HG03103 (cell line): ENCODE measurements at regions not wholly inside any gene's neighbourhood (a gene's known extent, or its start where the extent isn't known, plus 50 kb on each side); places are given as distances from the start of the nearest gene placed in this dataset.

Source experiments
- ATAC-seq: cut with Tn5 transposase; IDR thresholded peaks from one replicate; pipeline ENCODE4 v1.9.1; 2021; ENCODE audit warnings: low read depth; ENCODE audit not compliant: unreplicated experiment

- no peak for ATAC-seq
Observed at GRCh38 chr18:76133873-76134272, 361.2 kb downstream of the ZNF516 start.

DNA sequence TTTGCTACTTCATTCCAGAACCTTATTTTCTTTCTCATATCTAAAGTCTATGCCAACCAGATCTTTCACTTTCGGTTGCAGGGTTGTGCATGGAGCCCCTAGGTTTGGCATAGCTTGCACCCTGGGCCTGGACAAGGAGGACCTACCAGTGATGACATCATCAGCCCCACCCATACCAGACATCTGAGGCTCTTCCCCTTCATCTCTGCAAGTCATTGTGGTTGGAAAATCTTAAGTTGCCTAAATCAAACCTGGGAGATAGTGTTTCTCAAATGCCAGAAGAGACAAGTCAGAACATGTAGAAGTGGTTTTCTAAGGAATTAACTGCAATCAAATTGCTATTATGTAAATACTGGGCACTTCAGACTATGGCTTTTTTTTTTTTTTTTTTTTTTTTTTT, 363.3 kb downstream of the ZNF516 start:
- ATAC-seq = no peak

GRCh38 chr18:76130845-76131244, 364.2 kb downstream of the ZNF516 start:
- ATAC-seq = no peak

DNA sequence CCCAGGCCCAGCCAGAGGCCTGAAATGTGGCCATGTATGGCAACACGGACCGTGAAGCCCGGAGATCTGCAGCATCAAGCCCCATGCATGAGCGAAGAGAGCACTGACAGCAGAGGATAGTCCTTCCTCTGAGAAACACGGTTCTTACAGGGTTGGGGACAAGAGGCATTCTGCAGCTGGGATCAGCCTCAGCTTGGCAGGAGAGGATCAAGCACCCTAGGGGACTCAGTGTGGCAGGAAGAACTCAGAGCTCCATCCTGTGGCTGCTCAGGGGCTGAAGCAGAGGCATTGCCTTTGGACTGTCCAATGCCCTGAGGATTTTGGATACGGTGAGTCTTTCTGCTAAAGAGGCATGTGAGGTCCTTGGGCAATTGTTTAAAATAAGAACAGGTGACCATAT, 368.7 kb downstream of the ZNF516 start:
- no peak for ATAC-seq

DNA sequence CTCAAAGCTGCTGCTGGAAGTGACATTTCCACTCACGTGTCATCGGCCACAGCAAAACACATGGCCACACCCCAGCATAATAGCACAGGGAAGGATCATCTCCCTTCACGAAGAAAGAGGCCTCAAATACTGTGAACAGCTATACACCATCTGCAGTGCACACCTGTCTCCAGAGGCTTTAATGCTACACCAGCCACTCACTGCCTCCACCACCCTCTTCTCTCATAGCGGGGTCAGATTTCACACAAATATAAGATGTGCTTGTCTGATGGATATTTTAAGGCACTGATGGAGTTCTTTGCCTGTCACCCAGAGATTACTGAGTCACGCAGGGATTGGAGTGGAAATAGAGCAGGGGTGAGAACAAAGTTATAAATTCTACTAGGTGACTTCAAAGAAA, 374.0 kb downstream of the ZNF516 start:
- no peak for ATAC-seq

DNA sequence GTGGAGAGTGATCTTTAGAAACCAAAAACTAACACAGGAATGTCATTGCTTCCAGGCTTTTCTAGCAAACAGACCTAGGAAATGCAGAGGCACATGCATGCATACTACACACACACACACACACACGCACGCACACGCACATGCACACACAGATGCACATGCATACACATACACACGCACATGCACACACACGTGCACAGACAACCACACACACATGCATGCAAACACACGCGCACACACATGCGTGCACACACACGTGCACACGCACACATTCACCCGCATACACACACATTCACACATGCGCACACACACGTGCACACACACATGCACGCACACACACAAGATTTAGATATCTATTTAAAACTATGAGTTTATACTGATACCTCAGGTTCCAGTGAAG, 379.5 kb downstream of the ZNF516 start:
- ATAC-seq = no peak

GRCh38 chr18:76113101-76113500, 381.9 kb downstream of the ZNF516 start:
- no peak for ATAC-seq

- ATAC-seq = no peak
Observed at GRCh38 chr18:76102626-76103025, 392.4 kb downstream of the ZNF516 start.

- ATAC-seq = no peak
Observed at GRCh38 chr18:76102156-76102555, 392.9 kb downstream of the ZNF516 start.

DNA sequence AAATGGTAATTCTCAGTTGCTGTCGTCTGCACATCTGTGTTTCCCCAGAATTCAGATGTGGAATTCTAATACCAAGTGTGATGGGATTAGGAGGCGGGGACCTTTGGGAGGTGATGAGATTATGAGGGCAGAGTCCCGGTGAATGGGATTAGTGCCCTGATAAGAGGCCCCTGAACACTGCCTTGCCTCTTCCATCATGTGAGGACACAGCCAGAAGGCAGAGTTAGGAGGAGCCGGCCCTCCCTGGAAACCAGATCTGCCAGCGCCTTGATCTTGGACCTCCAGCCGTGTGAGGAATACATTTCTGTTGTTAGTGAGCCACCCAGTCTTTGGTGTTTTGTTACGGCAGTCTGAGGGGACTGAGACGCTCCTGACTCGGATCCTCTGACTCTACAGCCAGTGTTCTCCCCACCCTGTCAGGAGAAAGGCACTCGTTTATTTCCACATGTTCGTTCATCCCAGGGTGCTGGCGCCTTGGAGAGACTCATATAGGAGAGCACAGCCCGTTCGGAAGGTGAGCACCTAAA, 395.0 kb downstream of the ZNF516 start:
- no peak for ATAC-seq

GRCh38 chr18:76098674-76099411, 396.2 kb downstream of the ZNF516 start:
- no peak for ATAC-seq

DNA sequence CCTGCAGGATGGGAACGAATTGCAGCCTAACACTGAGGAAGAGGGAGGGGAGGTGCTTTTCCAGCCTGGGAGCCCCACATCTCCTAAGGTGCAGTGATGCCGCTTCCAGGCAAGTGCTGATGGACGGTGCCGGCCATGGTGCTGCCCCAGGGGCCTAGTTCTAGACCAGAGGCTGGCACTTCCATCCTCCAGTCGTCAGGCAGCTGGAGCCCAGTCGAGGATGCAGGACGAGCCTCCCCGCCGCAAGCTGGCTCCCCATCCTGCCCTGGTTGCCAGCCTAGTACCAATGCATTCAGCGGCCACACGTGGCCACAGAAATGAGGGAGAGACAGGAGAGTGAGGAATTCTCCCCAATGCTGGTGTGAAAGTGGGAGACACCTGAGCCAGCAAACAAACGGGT, 413.5 kb downstream of the ZNF516 start:
- no peak for ATAC-seq

GRCh38 chr18:76080430-76080829, 414.6 kb downstream of the ZNF516 start:
- ATAC-seq = no peak

- no peak for ATAC-seq
Observed at GRCh38 chr18:76075777-76076176, 419.3 kb downstream of the ZNF516 start.

GRCh38 chr18:76064998-76065397, 430.0 kb downstream of the ZNF516 start:
- ATAC-seq = no peak

DNA sequence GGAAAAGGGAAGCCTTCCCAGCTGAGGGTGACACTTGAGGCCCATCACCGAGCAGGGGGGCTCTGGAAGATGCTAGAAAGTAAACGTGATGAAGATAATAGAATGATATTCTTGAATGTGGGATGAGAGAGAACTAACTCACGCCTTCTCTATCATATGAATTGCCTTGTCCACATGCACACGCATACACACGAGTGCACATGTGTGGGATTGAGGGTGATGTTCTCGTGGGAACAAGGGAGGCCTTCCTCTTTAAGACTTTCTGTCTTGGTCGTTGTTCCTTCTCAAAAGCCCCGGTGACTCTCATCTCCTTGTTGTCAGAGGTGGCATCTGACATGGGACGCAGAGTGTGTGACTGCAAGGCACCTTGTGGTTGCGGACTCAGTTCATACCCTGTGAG, 436.9 kb downstream of the ZNF516 start:
- no peak for ATAC-seq

DNA sequence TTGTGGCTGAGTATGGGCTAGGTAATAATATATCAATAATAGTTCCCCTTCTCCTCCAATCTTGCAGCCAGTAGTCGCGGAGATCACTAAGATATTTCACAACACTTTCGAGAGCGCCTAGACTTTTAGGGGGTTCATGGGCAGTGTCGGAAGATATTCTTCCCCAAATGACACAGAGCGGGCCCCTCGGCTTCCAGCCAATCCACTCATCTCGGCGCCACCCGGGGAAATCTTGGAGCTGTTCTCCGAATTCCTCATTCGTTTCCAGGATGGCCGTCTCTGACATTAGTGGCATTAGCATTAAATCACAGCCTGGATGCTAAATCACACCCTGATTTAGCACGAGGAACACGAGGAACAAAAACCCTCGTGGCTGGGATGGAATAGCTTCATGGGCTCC, 437.7 kb downstream of the ZNF516 start:
- no peak for ATAC-seq

DNA sequence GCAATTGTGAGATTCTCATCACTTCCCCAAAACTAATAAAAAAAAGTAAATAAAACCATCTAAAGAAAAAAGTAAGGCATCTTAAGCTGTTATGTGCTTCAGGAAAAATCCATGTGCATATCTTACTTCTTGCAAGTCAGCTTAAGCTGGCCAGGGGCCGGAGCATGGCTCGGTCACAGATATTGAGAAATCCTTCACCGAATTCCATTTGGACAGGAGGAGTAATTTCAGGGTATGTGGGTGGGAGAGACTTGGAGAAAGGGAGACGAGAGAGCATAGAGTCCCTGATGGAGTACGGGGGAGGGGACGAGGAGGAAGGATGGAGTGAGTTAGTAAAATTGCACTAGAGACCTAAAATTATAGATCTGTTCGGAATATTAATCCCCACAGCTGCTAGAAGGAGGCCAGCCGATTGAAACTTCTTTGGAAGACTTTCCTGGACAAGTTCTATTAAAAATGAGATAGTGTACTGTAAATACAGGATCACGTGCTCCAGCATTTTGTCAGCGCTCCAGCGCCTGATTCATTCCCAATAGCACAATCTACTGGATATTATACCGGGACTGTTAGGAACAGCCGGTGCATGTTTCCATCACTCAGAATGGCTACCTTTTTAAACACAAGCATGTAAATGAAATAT, 438.5 kb downstream of the ZNF516 start:
- ATAC-seq = no peak

- ATAC-seq = no peak
Observed at GRCh38 chr18:76055578-76055977, 439.5 kb downstream of the ZNF516 start.

DNA sequence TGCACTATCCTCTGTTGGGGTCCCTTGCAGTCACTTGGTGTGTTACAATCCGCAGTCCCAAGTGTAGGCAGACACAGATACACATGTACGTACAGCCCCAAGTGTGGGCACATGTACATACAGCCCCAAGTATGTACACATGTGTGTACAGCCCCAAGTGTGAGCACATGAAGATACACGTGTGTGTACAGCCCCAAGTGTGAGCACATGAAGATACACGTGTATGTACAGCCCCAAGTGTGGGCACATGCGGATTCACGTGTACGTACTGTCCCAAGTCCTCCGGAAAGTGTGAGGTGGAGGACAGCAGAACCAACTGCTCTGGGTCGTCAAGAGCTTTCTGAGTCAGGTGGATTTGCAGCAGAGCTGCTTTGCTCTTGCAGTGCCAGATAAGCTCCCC, 440.0 kb downstream of the ZNF516 start:
- ATAC-seq = no peak

DNA sequence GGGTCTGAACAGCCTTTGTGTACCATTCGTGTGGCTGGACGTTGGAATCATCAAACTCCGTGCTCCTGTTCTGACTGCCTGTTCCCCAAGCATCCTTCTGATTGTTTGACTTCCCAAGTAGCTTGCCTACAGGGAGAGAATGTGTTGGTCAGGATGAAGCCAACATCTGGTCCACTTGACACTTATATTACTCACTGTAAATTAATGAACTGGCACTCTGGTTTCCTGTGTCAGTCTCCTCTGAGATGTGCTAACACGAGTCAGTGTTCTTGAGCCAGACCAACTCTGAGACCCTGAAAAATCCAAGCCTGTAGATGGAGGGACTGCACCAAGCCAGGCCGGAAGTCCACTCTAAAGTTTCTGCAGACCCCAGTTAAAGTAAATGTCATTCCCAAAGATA, 440.9 kb downstream of the ZNF516 start:
- no peak for ATAC-seq

DNA sequence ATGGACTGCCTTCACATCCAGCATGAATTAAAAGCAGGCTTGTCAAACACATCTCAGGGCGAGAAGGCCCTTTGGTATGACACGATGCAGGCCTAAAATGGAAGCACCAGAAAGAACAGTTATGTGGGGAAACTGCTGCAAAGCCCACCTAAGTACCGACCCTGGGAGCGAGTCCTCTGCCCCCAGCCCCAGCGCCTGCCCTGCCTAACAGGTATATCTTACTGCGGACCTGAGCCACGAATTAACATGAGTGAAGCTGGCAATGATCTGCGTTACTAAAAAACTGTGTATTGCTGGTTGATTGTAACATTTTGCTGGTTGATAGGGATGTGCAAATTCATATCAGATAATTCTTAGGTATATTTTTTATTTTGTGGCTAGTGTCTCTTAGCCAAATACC, 441.5 kb downstream of the ZNF516 start:
- ATAC-seq = no peak
